SK-N-SH treated with all-trans-retinoic acid at 6 μM for 48 hours (cell line): ENCODE measurements at regions not wholly inside any gene's neighbourhood (a gene's known extent, or its start where the extent isn't known, plus 50 kb on each side); places are given as distances from the start of the nearest gene placed in this dataset.

Source experiments
- ATAC-seq: fragments of 200-7000 bp; cut with Tn5 transposase; 3 replicates; pipeline ENCODE4 v1.9.1; 2020; ENCODE audit warnings: mild to moderate bottlenecking, moderate library complexity
- ARNTL ChIP-seq: fragments of 450-650 bp; formaldehyde crosslinking; IDR thresholded peaks from 2 replicates; pipeline ENCODE4 v1.5.0; 2020; ENCODE audit warnings: low read depth, mild to moderate bottlenecking, moderate library complexity, borderline replicate concordance
- BACH2 ChIP-seq: fragments of 250-450 bp; sonication (Bioruptor Pico); IDR thresholded peaks from 2 replicates; pipeline ENCODE4 v1.9.0; 2021; ENCODE audit warnings: mild to moderate bottlenecking, borderline replicate concordance
- CREB5 ChIP-seq: fragments of 250-450 bp; sonication (Bioruptor Pico); IDR thresholded peaks from 2 replicates; pipeline ENCODE4 v1.5.1; 2020; ENCODE audit warnings: low read depth, mild to moderate bottlenecking, moderate library complexity
- CSDC2 ChIP-seq: fragments of 250-450 bp; sonication (Bioruptor Pico); IDR thresholded peaks from 2 replicates; pipeline ENCODE4 v1.5.0; 2020; ENCODE audit warnings: mild to moderate bottlenecking, moderate library complexity
- CSRNP3 ChIP-seq: fragments of 250-450 bp; sonication (Bioruptor Pico); IDR thresholded peaks from 2 replicates; pipeline ENCODE4 v1.5.1; 2021; ENCODE audit warnings: mild to moderate bottlenecking, moderate library complexity
- ESRRG ChIP-seq: fragments of 250-450 bp; sonication (Bioruptor Pico); IDR thresholded peaks from 2 replicates; pipeline ENCODE4 v1.6.1; 2021; ENCODE audit warnings: mild to moderate bottlenecking
- GLIS3 ChIP-seq: fragments of 250-450 bp; sonication (Bioruptor Pico); IDR thresholded peaks from 2 replicates; pipeline ENCODE4 v1.5.0; 2020; ENCODE audit warnings: mild to moderate bottlenecking, moderate library complexity
- OSR1 ChIP-seq: fragments of 250-450 bp; sonication (Bioruptor Pico); IDR thresholded peaks from 2 replicates; pipeline ENCODE4 v1.8.0; 2022; ENCODE audit warnings: moderate library complexity, mild to moderate bottlenecking, inconsistent platforms
- PATZ1 ChIP-seq: fragments of 250-450 bp; sonication (Bioruptor Pico); IDR thresholded peaks from 2 replicates; pipeline ENCODE4 v1.8.0; 2020; ENCODE audit warnings: mild to moderate bottlenecking, moderate library complexity, borderline replicate concordance
- POU6F1 ChIP-seq: fragments of 250-450 bp; sonication (Bioruptor Pico); IDR thresholded peaks from 2 replicates; pipeline ENCODE4 v1.8.0; 2021; ENCODE audit warnings: low read depth, mild to moderate bottlenecking, moderate library complexity, borderline replicate concordance
- PPARA ChIP-seq: fragments of 250-450 bp; sonication (Bioruptor Pico); IDR thresholded peaks from 2 replicates; pipeline ENCODE4 v1.5.0; 2020; ENCODE audit warnings: mild to moderate bottlenecking, borderline replicate concordance
- RARB ChIP-seq: fragments of 250-450 bp; sonication (Bioruptor Pico); IDR thresholded peaks from 2 replicates; pipeline ENCODE4 v1.8.0; 2021; ENCODE audit warnings: mild to moderate bottlenecking, moderate library complexity
- SNAI2 ChIP-seq: fragments of 250-450 bp; sonication (Bioruptor Pico); IDR thresholded peaks from 2 replicates; pipeline ENCODE4 v1.5.0; 2020; ENCODE audit warnings: mild to moderate bottlenecking, moderate library complexity
- TCF4 ChIP-seq: fragments of 250-450 bp; sonication (Bioruptor Pico); IDR thresholded peaks from 2 replicates; pipeline ENCODE4 v1.8.0; 2021; ENCODE audit warnings: mild to moderate bottlenecking, moderate library complexity, borderline replicate concordance
- TOX ChIP-seq: fragments of 250-450 bp; sonication (Bioruptor Pico); IDR thresholded peaks from 2 replicates; pipeline ENCODE4 v1.8.0; 2021; ENCODE audit warnings: mild to moderate bottlenecking, moderate library complexity, borderline replicate concordance
- ZC3H10 ChIP-seq: fragments of 250-450 bp; sonication (Bioruptor Pico); IDR thresholded peaks from 2 replicates; pipeline ENCODE4 v1.5.1; 2021; ENCODE audit warnings: mild to moderate bottlenecking, moderate library complexity
- ZFP3 ChIP-seq: fragments of 250-450 bp; sonication (Bioruptor Pico); IDR thresholded peaks from 2 replicates; pipeline ENCODE4 v1.5.0; 2020; ENCODE audit warnings: mild to moderate bottlenecking, moderate library complexity
- ZNF565 ChIP-seq: fragments of 450-650 bp; formaldehyde crosslinking; conservative IDR thresholded peaks from 2 replicates; pipeline ENCODE4 v1.5.0; 2020; ENCODE audit warnings: low read depth, mild to moderate bottlenecking, moderate library complexity
- ZNF70 ChIP-seq: fragments of 450-650 bp; formaldehyde crosslinking; IDR thresholded peaks from 2 replicates; pipeline ENCODE4 v1.5.0; 2020; ENCODE audit warnings: mild to moderate bottlenecking, moderate library complexity
- TF ChIP-seq, protein P1 (sequence below): fragments of 250-450 bp; sonication (Bioruptor Pico); IDR thresholded peaks from 2 replicates; pipeline ENCODE4 v1.5.0; 2020; ENCODE audit warnings: mild to moderate bottlenecking, moderate library complexity

- TF ChIP-seq OSR1 (no peak), ZFP3 (CRISPR knock-in tag) (no peak), TCF4 (CRISPR knock-in tag) (no peak), ESRRG (no peak), PPARA (no peak), CSDC2 (CRISPR knock-in tag) (no peak), SNAI2 (CRISPR knock-in tag) (no peak), ZNF70 (CRISPR knock-in tag) (no peak), CREB5 (CRISPR knock-in tag) (no peak), ZC3H10 (CRISPR knock-in tag) (no peak), ARNTL (CRISPR knock-in tag) (no peak), PATZ1 (no peak)
- ATAC-seq = no peak
Measured at GRCh38 chr10:130340816-130341215, 204.6 kb downstream of the GLRX3 start.

GRCh38 chr10:130341356-130341755, 205.2 kb downstream of the GLRX3 start:
- TF ChIP-seq ZNF70 (CRISPR knock-in tag) (no peak), ZC3H10 (CRISPR knock-in tag) (no peak), CSRNP3 (CRISPR knock-in tag) (no peak), CSDC2 (CRISPR knock-in tag) (no peak), TOX (CRISPR knock-in tag) (no peak), CREB5 (CRISPR knock-in tag) (no peak), RARB (CRISPR knock-in tag) (no peak), TCF4 (CRISPR knock-in tag) (no peak), BACH2 (CRISPR knock-in tag) (no peak), POU6F1 (CRISPR knock-in tag) (no peak), ZNF565 (CRISPR knock-in tag) (no peak)
- TF ChIP-seq, protein P1, sequence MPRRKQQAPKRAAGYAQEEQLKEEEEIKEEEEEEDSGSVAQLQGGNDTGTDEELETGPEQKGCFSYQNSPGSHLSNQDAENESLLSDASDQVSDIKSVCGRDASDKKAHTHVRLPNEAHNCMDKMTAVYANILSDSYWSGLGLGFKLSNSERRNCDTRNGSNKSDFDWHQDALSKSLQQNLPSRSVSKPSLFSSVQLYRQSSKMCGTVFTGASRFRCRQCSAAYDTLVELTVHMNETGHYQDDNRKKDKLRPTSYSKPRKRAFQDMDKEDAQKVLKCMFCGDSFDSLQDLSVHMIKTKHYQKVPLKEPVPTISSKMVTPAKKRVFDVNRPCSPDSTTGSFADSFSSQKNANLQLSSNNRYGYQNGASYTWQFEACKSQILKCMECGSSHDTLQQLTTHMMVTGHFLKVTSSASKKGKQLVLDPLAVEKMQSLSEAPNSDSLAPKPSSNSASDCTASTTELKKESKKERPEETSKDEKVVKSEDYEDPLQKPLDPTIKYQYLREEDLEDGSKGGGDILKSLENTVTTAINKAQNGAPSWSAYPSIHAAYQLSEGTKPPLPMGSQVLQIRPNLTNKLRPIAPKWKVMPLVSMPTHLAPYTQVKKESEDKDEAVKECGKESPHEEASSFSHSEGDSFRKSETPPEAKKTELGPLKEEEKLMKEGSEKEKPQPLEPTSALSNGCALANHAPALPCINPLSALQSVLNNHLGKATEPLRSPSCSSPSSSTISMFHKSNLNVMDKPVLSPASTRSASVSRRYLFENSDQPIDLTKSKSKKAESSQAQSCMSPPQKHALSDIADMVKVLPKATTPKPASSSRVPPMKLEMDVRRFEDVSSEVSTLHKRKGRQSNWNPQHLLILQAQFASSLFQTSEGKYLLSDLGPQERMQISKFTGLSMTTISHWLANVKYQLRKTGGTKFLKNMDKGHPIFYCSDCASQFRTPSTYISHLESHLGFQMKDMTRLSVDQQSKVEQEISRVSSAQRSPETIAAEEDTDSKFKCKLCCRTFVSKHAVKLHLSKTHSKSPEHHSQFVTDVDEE (CRISPR knock-in tag) = no peak
- no peak for ATAC-seq

GRCh38 chr10:130345728-130346127, 209.5 kb downstream of the GLRX3 start:
- TF ChIP-seq PATZ1 (no peak), TOX (CRISPR knock-in tag) (no peak), ARNTL (CRISPR knock-in tag) (no peak), CSRNP3 (CRISPR knock-in tag) (no peak), ZFP3 (CRISPR knock-in tag) (no peak), GLIS3 (CRISPR knock-in tag) (no peak)
- ATAC-seq = no peak
